ENCODE measurements at regions not wholly inside any gene's neighbourhood (a gene's known extent, or its start where the extent isn't known, plus 50 kb on each side); places are given as distances from the start of the nearest gene placed in this dataset.
"Not testable (repeated sequence)": the region's sequence is repeated elsewhere in the genome, so short reads cannot be mapped to it uniquely, and the experiment has no call there.

DNA sequence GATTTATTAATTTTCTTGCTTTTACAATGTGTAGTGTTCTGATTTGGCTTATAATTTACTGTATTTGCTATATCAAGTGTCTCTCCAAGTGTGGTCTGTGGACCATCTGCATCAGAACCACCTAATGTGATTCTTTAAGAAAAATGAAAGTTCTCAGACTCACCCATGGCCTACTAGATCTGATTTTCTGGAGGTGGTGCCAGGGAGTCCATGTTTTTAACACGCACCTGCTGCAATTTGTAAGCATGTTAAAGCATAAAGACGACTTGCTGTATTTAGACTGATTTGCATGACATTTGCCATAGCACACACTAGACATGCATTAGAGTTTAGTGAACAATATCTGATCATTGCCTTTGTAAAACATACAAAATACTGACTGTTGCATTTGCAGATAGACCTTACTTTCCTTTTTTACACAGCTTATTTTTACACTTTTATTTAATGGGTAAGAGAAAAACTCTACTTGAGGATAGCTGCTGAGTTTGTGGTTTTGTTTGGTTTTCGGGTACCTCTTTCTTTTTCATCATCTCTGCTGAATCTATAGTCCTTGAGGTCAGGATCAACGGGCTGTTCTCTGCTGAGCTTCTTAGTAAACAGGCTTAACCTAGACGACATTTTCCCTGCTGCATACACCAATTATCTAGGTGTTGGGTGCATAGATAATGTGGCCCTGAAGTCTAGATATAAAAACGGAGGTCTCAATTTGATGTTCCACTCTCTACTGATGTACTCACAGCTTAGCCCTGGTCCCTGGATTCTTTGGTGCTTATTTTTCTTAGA is 138.0 kb upstream of the ZNF366 start:
- DNase-seq (ENCODE audit: low spot score): no peak
- TF ChIP-seq, protein P1, sequence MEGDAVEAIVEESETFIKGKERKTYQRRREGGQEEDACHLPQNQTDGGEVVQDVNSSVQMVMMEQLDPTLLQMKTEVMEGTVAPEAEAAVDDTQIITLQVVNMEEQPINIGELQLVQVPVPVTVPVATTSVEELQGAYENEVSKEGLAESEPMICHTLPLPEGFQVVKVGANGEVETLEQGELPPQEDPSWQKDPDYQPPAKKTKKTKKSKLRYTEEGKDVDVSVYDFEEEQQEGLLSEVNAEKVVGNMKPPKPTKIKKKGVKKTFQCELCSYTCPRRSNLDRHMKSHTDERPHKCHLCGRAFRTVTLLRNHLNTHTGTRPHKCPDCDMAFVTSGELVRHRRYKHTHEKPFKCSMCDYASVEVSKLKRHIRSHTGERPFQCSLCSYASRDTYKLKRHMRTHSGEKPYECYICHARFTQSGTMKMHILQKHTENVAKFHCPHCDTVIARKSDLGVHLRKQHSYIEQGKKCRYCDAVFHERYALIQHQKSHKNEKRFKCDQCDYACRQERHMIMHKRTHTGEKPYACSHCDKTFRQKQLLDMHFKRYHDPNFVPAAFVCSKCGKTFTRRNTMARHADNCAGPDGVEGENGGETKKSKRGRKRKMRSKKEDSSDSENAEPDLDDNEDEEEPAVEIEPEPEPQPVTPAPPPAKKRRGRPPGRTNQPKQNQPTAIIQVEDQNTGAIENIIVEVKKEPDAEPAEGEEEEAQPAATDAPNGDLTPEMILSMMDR (IDR thresholded peaks at IDR 0.05; ENCODE audit: borderline replicate concordance, control extremely low read depth, extremely low read depth, insufficient read depth, missing control alignments): no peak
- in situ Hi-C loops (cut with MboI; ENCODE audit: low sequenced_read_pairs, unreplicated experiment): no loop called here

GRCh38 chr5:72644296-72644695 is 137.1 kb upstream of the ZNF366 start:
- in situ Hi-C loops (cut with MboI; ENCODE audit: low sequenced_read_pairs, unreplicated experiment): no loop called here

GRCh38 chr5:72641164-72641563 is 134.0 kb upstream of the ZNF366 start:
- DNase-seq (ENCODE audit: low spot score): no peak
- in situ Hi-C loops (cut with MboI; ENCODE audit: low sequenced_read_pairs, unreplicated experiment): no loop called here
- TF ChIP-seq, protein P1 (IDR thresholded peaks at IDR 0.05; ENCODE audit: borderline replicate concordance, control extremely low read depth, extremely low read depth, insufficient read depth, missing control alignments): no peak

More at GRCh38 chr5:72644296-72644695, 137.1 kb upstream of the ZNF366 start:
- DNase-seq (ENCODE audit: low spot score): no peak
- TF ChIP-seq, protein P1 (IDR thresholded peaks at IDR 0.05; ENCODE audit: borderline replicate concordance, control extremely low read depth, extremely low read depth, insufficient read depth, missing control alignments): no peak

- in situ Hi-C loops (cut with MboI; ENCODE audit: low sequenced_read_pairs, unreplicated experiment): no loop called here
- TF ChIP-seq, protein P1 (IDR thresholded peaks at IDR 0.05; ENCODE audit: borderline replicate concordance, control extremely low read depth, extremely low read depth, insufficient read depth, missing control alignments): no peak
- no peak for DNase-seq (ENCODE audit: low spot score)
Measured at GRCh38 chr5:72637058-72637457, 129.8 kb upstream of the ZNF366 start.

GRCh38 chr5:72636565-72636964 is 129.4 kb upstream of the ZNF366 start:
- in situ Hi-C loops (cut with MboI; ENCODE audit: low sequenced_read_pairs, unreplicated experiment): not testable (repeated sequence)

GRCh38 chr5:72634444-72634843 is 127.2 kb upstream of the ZNF366 start:
- in situ Hi-C loops (cut with MboI; ENCODE audit: low sequenced_read_pairs, unreplicated experiment): no loop called here
- DNase-seq (ENCODE audit: low spot score): no peak
- TF ChIP-seq, protein P1 (IDR thresholded peaks at IDR 0.05; ENCODE audit: borderline replicate concordance, control extremely low read depth, extremely low read depth, insufficient read depth, missing control alignments): no peak

More at GRCh38 chr5:72636565-72636964, 129.4 kb upstream of the ZNF366 start:
- DNase-seq (ENCODE audit: low spot score): not testable (repeated sequence)

DNA sequence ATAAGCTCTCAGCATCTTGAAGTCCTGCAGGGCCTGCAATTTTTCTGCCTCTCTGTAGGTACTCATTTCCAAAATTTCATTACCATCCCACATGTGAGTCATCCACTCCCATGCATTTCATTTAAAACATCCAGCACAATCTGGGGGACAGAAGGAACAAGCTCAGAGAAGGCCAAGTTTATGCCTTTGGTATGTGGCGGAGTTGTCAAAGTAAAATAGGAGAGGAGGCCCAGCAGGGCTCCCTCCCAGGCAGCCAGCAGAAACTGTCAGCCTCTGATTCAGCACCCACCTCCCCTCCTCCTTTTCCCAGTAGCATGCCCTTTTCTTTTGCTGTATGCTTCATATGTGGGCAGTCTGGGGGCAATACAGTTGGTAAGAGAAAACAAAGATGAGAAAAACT is 126.4 kb upstream of the ZNF366 start:
- in situ Hi-C loops (cut with MboI; ENCODE audit: low sequenced_read_pairs, unreplicated experiment): no loop called here
- DNase-seq (ENCODE audit: low spot score): no peak
- TF ChIP-seq, protein P1 (IDR thresholded peaks at IDR 0.05; ENCODE audit: borderline replicate concordance, control extremely low read depth, extremely low read depth, insufficient read depth, missing control alignments): no peak
